ENCODE measurements at regions not wholly inside any gene's neighbourhood (a gene's known extent, or its start where the extent isn't known, plus 50 kb on each side); places are given as distances from the start of the nearest gene placed in this dataset.

DNA sequence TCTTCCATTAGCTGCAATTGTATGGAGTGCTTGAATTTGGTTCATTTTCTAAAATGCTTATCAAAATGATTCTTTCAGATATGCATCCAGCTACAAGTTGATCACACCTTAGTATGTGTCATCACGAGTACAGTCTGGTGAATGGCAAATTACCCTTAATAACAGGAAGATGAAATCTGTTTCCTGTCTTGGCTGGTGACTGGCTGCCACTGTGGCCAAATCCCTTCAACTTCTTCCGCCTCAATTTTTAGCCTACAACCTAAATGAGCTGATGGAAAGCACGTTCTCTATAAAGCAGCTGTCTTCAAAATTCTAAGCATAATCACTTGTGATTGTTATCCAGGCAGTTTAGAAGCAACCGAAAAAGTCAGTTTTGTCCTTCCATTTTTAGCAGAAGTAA, 387.1 kb upstream of the NECTIN3 start:
- Histone ChIP-seq H3K4me3 (ENCODE audit: low read length) (no peak overlapping the region), H3K4me1 (ENCODE audit: control insufficient read depth, insufficient read depth, low read length) (no peaks in the 10 kb centered on the region), H3K27ac (ENCODE audit: low read length) (no peak overlapping the region), H3K27me3 (ENCODE audit: control insufficient read depth, insufficient read depth, low read length) (no peaks in the 10 kb centered on the region), H3K36me3 (ENCODE audit: control insufficient read depth, insufficient read depth, low read length) (no peaks in the 10 kb centered on the region), H3K9me3 (ENCODE audit: control insufficient read depth, insufficient read depth, low read length) (no peaks in the 10 kb centered on the region)
- no peak for TF ChIP-seq CTCF (IDR thresholded peaks at IDR 0.05)
- intact Hi-C loops (cut with micrococcal nuclease), result no loop called here
- peaks cover 5 to 9% of the 10 kb centered on the region in 2 donors for H3K9me3 Mint-ChIP-seq
- 74% methylated on average over 3 of the region's 4 CpGs for WGBS (ENCODE audit: insufficient coverage)
- no peak overlapping the region for H3K4me3 Mint-ChIP-seq
- no peaks in the 10 kb centered on the region for H3K27me3 Mint-ChIP-seq (ENCODE audit: low read depth in 2 of 2)
- ATAC-seq, result no peak
- no peak overlapping the region for H3K27ac Mint-ChIP-seq
- H3K36me3 Mint-ChIP-seq, result no peaks in the 10 kb centered on the region
- no peaks in the 10 kb centered on the region for H3K4me1 Mint-ChIP-seq
- no peak for DNase-seq

DNA sequence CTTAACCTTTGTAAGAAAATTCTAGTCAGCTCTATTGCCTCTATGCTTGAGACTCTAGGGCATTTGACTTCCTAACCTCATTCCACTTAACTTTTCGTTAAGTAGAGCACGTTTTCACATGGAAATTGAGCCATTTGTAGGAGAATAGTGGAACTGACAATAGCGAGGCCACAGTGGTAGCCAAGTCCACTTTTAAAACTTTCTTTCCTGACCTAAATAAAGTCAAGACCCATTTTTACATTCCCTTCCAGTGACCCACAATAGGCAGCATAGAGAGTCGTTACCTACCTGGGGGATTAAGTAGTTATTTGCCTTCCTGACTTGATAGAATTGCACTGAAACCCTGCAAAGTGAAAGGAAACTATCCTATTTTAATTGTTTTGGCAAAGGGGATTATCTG, 386.0 kb upstream of the NECTIN3 start:
- H3K36me3 ChIP-seq (ENCODE audit: control insufficient read depth, insufficient read depth, low read length), result no peaks in the 10 kb centered on the region
- 47% methylated on average over 3 of the region's 4 CpGs for WGBS (ENCODE audit: insufficient coverage)
- H3K9me3 Mint-ChIP-seq, result peaks cover 5 to 7% of the 10 kb centered on the region in 2 donors
- no peak overlapping the region for H3K4me3 Mint-ChIP-seq
- intact Hi-C loops (cut with micrococcal nuclease), result no loop called here
- ATAC-seq (no peak), DNase-seq (no peak)
- H3K27ac ChIP-seq (ENCODE audit: low read length), result no peak overlapping the region
- no peak for TF ChIP-seq CTCF (IDR thresholded peaks at IDR 0.05)
- H3K36me3 Mint-ChIP-seq, result no peaks in the 10 kb centered on the region
- no peaks in the 10 kb centered on the region for H3K27me3 Mint-ChIP-seq (ENCODE audit: low read depth in 2 of 2)
- no peaks in the 10 kb centered on the region for H3K27me3 ChIP-seq (ENCODE audit: control insufficient read depth, insufficient read depth, low read length)
- no peaks in the 10 kb centered on the region for H3K4me1 Mint-ChIP-seq
- H3K4me3 ChIP-seq (ENCODE audit: low read length), result no peak overlapping the region
- H3K27ac Mint-ChIP-seq, result no peak overlapping the region
- no peaks in the 10 kb centered on the region for H3K9me3 ChIP-seq (ENCODE audit: control insufficient read depth, insufficient read depth, low read length)
- H3K4me1 ChIP-seq (ENCODE audit: control insufficient read depth, insufficient read depth, low read length), result no peaks in the 10 kb centered on the region

DNA sequence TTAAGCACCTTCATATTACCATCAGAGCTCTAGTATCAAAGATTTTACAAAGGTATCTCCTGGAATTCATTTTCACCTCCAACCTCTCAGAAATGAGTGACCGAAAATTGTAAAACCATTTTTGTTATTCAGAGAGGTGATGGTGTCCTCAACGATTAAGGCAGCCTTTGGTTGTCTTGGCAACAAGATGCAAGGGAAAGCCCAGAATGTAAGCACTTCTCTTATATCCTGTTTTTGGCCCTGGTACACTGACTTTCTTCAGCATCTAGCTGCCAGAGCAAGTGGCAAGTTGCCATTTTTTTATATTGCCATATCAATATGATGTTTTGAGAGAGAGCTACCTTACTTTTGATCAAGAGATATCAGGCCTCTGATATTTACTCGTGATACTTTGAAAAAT, 384.9 kb upstream of the NECTIN3 start:
- intact Hi-C loops (cut with micrococcal nuclease), result no loop called here
- no peak overlapping the region for H3K27ac Mint-ChIP-seq
- DNase-seq (no peak), ATAC-seq (no peak)
- no peaks in the 10 kb centered on the region for H3K36me3 Mint-ChIP-seq
- H3K4me1 ChIP-seq (ENCODE audit: control insufficient read depth, insufficient read depth, low read length), result no peaks in the 10 kb centered on the region
- H3K4me1 Mint-ChIP-seq, result no peaks in the 10 kb centered on the region
- no peak overlapping the region for H3K4me3 ChIP-seq (ENCODE audit: low read length)
- no peaks in the 10 kb centered on the region for H3K36me3 ChIP-seq (ENCODE audit: control insufficient read depth, insufficient read depth, low read length)
- no peaks in the 10 kb centered on the region for H3K27me3 ChIP-seq (ENCODE audit: control insufficient read depth, insufficient read depth, low read length)
- H3K9me3 Mint-ChIP-seq, result peaks cover 5 to 7% of the 10 kb centered on the region in 2 donors
- H3K27ac ChIP-seq (ENCODE audit: low read length), result no peak overlapping the region
- H3K4me3 Mint-ChIP-seq, result no peak overlapping the region
- TF ChIP-seq CTCF (IDR thresholded peaks at IDR 0.05), result no peak
- H3K9me3 ChIP-seq (ENCODE audit: control insufficient read depth, insufficient read depth, low read length), result no peaks in the 10 kb centered on the region
- WGBS (ENCODE audit: insufficient coverage), result 77% methylated on average over 2 of the region's 3 CpGs
- H3K27me3 Mint-ChIP-seq (ENCODE audit: low read depth in 2 of 2), result no peaks in the 10 kb centered on the region

GRCh38 chr3:110687138-110687537, 384.5 kb upstream of the NECTIN3 start:
- ATAC-seq, result no peak
- H3K27me3 ChIP-seq (ENCODE audit: control insufficient read depth, insufficient read depth, low read length), result no peaks in the 10 kb centered on the region
- Mint-ChIP-seq H3K27ac (no peak overlapping the region), H3K9me3 (peaks cover 5 to 9% of the 10 kb centered on the region in 2 donors), H3K4me1 (no peaks in the 10 kb centered on the region), H3K4me3 (no peak overlapping the region), H3K27me3 (ENCODE audit: low read depth in 2 of 2) (no peaks in the 10 kb centered on the region), H3K36me3 (no peaks in the 10 kb centered on the region)
- no peaks in the 10 kb centered on the region for H3K36me3 ChIP-seq (ENCODE audit: control insufficient read depth, insufficient read depth, low read length)
- no peaks in the 10 kb centered on the region for H3K4me1 ChIP-seq (ENCODE audit: control insufficient read depth, insufficient read depth, low read length)
- no peak overlapping the region for H3K4me3 ChIP-seq (ENCODE audit: low read length)
- intact Hi-C loops (cut with micrococcal nuclease), result no loop called here
- no peaks in the 10 kb centered on the region for H3K9me3 ChIP-seq (ENCODE audit: control insufficient read depth, insufficient read depth, low read length)
- no peak overlapping the region for H3K27ac ChIP-seq (ENCODE audit: low read length)
- no peak for DNase-seq
- TF ChIP-seq CTCF (IDR thresholded peaks at IDR 0.05), result no peak
